OCI-LY7 (cell line): ENCODE measurements at regions not wholly inside any gene's neighbourhood (a gene's known extent, or its start where the extent isn't known, plus 50 kb on each side); places are given as distances from the start of the nearest gene placed in this dataset.

Experiments used
- BruUV-seq: library from RNA; stranded (reverse); fragments of 400-500 nt; replicated peaks from 2 replicates; lab custom pipeline; 2021; lab: Mats Ljungman, UMichigan
- CTCF ChIA-PET: fragments of 300-600 bp; sonication (Branson Sonifier 250); formaldehyde crosslinking; loops from one replicate; lab custom pipeline; 2022; ENCODE audit warnings: antibody characterized with exemption; ENCODE audit not compliant: unreplicated experiment; lab: Charles Lee
- POLR2A ChIA-PET: fragments of 300-600 bp; sonication (Branson Sonifier 250); formaldehyde crosslinking; loops from one replicate; lab custom pipeline; 2022; ENCODE audit warnings: antibody characterized with exemption; lab: Charles Lee
- DNase-seq: peaks from one replicate; pipeline ENCODE4 v3.0.0-alpha.2; 2015; ENCODE audit warnings: low spot score
- H2AFZ ChIP-seq: fragments of 200-600 bp; sonication (generic), shearing (Covaris generic); 2 replicates; pipeline ENCODE4 v1.6.1; 2014; ENCODE audit warnings: mild to moderate bottlenecking, antibody characterized with exemption, low read length, moderate library complexity
- H3K27ac ChIP-seq: fragments of 200-600 bp; sonication (generic); 2 replicates; pipeline ENCODE4 v1.5.1; 2014; ENCODE audit warnings: mixed run types, low read depth, mild to moderate bottlenecking, moderate library complexity, low read length, inconsistent platforms; ENCODE audit not compliant: poor library complexity, severe bottlenecking
- H3K36me3 ChIP-seq: fragments of 200-600 bp; sonication (generic); 2 replicates; pipeline ENCODE4 v1.6.1; 2014; ENCODE audit warnings: mild to moderate bottlenecking, antibody characterized with exemption, low read length, moderate library complexity, mixed read lengths; ENCODE audit not compliant: insufficient read depth
- H3K4me1 ChIP-seq: fragments of 200-600 bp; sonication (generic); 2 replicates; pipeline ENCODE4 v1.5.1; 2014; ENCODE audit warnings: mild to moderate bottlenecking, low read length; ENCODE audit not compliant: insufficient read depth, poor library complexity, severe bottlenecking
- H3K4me2 ChIP-seq: fragments of 200-600 bp; sonication (generic); 2 replicates; pipeline ENCODE4 v1.6.1; 2014; ENCODE audit warnings: mild to moderate bottlenecking, low read length
- H3K4me3 ChIP-seq: fragments of 200-600 bp; sonication (generic); 2 replicates; pipeline ENCODE4 v1.5.1; 2014; ENCODE audit warnings: mild to moderate bottlenecking, low read depth, low read length; ENCODE audit not compliant: poor library complexity, severe bottlenecking
- H3K79me2 ChIP-seq: fragments of 200-600 bp; sonication (generic); 2 replicates; pipeline ENCODE4 v1.6.1; 2016; ENCODE audit warnings: low read depth, mild to moderate bottlenecking, low read length, moderate library complexity, mixed read lengths; ENCODE audit not compliant: insufficient read depth
- H3K9me2 ChIP-seq: fragments of 200-600 bp; sonication (generic); 2 replicates; pipeline ENCODE4 v1.6.1; 2016; ENCODE audit warnings: mild to moderate bottlenecking, low read length, mixed read lengths; ENCODE audit not compliant: insufficient read depth
- H3K9me3 ChIP-seq: fragments of 200-600 bp; sonication (generic); 2 replicates; pipeline ENCODE4 v1.6.1; 2014; ENCODE audit warnings: mild to moderate bottlenecking, mixed run types, low read length, mixed read lengths
- H4K20me1 ChIP-seq: fragments of 200-600 bp; sonication (generic); 2 replicates; pipeline ENCODE4 v1.6.1; 2014; ENCODE audit warnings: mild to moderate bottlenecking, antibody characterized with exemption, low read length, moderate library complexity, mixed read lengths; ENCODE audit not compliant: insufficient read depth
- CTCF ChIP-seq: fragments of 200-600 bp; sonication (generic); conservative IDR thresholded peaks from 2 replicates; pipeline ENCODE4 v1.5.1; 2014; ENCODE audit warnings: mild to moderate bottlenecking, antibody characterized with exemption, low read length, moderate library complexity, mixed read lengths
- EZH2phosphoT487 ChIP-seq: fragments of 200-600 bp; sonication (generic); IDR thresholded peaks from 2 replicates; pipeline ENCODE4 v1.6.1; 2018; ENCODE audit warnings: low read depth, borderline replicate concordance, mild to moderate bottlenecking, mixed run types, antibody characterized with exemption, low read length, moderate library complexity, mixed read lengths
- intact Hi-C: fragments of 100-400 bp; cut with micrococcal nuclease; formaldehyde crosslinking; loops from one replicate; pipeline ENCODE4 v1.10.0; 2022; ENCODE audit not compliant: unreplicated experiment

GRCh38 chr2:9091811-9092210 lies 88.3 kb upstream of the MBOAT2 start:
- no peaks in the 10 kb centered on the region for H3K9me3 ChIP-seq
- intact Hi-C loops = no loop called here
- no peaks in the 10 kb centered on the region for H3K4me1 ChIP-seq
- H2AFZ ChIP-seq = no peak overlapping the region
- DNase-seq = no peak
- no peak overlapping the region for H3K4me2 ChIP-seq
- H4K20me1 ChIP-seq = no peaks in the 10 kb centered on the region
- no peak overlapping the region for H3K27ac ChIP-seq
- TF ChIP-seq CTCF = no peak
- no TSS peak for BruUV-seq
- ChIA-PET CTCF (no interaction called here), POLR2A (interaction anchor here (0.6 to 1.1 kb wide), 3 partner anchors 11 to 1974 kb away, joined by 3 to 4 read pairs (median 3); no protein-coding TSS in a partner anchor)
- no peaks in the 10 kb centered on the region for H3K9me2 ChIP-seq
- H3K4me3 ChIP-seq = no peak overlapping the region
- no peaks in the 10 kb centered on the region for H3K36me3 ChIP-seq
- no peaks in the 10 kb centered on the region for H3K79me2 ChIP-seq

- BruUV-seq = no TSS peak
These were observed 86.3 kb upstream of the MBOAT2 start for GRCh38 chr2:9089831-9090230.

GRCh38 chr2:9087121-9087681 lies 83.7 kb upstream of the MBOAT2 start:
- H3K9me3 ChIP-seq = no peaks in the 10 kb centered on the region
- no TSS peak for BruUV-seq
- H3K27ac ChIP-seq = no peak overlapping the region
- no peaks in the 10 kb centered on the region for H4K20me1 ChIP-seq
- intact Hi-C loops = no loop called here
- H3K9me2 ChIP-seq = no peaks in the 10 kb centered on the region
- no peaks in the 10 kb centered on the region for H3K36me3 ChIP-seq
- H3K4me2 ChIP-seq = no peak overlapping the region
- H3K4me3 ChIP-seq = no peak overlapping the region
- CTCF ChIA-PET = no interaction called here
- H3K4me1 ChIP-seq = no peaks in the 10 kb centered on the region
- H2AFZ ChIP-seq = no peak overlapping the region
- POLR2A ChIA-PET = no interaction called here
- no peak for DNase-seq
- no peaks in the 10 kb centered on the region for H3K79me2 ChIP-seq
- TF ChIP-seq EZH2phosphoT487 (no peak), CTCF (no peak)

More at GRCh38 chr2:9089831-9090230, 86.3 kb upstream of the MBOAT2 start:
- Histone ChIP-seq H3K27ac (no peak overlapping the region), H2AFZ (no peak overlapping the region), H3K79me2 (no peaks in the 10 kb centered on the region), H3K4me1 (no peaks in the 10 kb centered on the region), H3K9me2 (no peaks in the 10 kb centered on the region), H4K20me1 (no peaks in the 10 kb centered on the region), H3K36me3 (no peaks in the 10 kb centered on the region), H3K4me3 (no peak overlapping the region), H3K9me3 (no peaks in the 10 kb centered on the region), H3K4me2 (no peak overlapping the region)
- ChIA-PET CTCF (no interaction called here), POLR2A (no interaction called here)
- TF ChIP-seq EZH2phosphoT487 (no peak), CTCF (no peak)
- DNase-seq = no peak
- intact Hi-C loops = no loop called here
